Mucosa of descending colon (tissue), 3 donors: ENCODE measurements at regions not wholly inside any gene's neighbourhood (a gene's known extent, or its start where the extent isn't known, plus 50 kb on each side); places are given as distances from the start of the nearest gene placed in this dataset.

Experiments used
- ATAC-seq: fragments of 200-7000 bp; cut with Tn5 transposase; one replicate; pipeline ENCODE4 v1.9.1; 2020; ENCODE audit warnings: mild to moderate bottlenecking, moderate library complexity
- DNase-seq, 3 donors: peaks; one replicate each; pipeline ENCODE4 v3.0.0-alpha.2; 2020
- H3K36me3 ChIP-seq: fragments of 200-600 bp; one replicate; pipeline ENCODE4 v1.8.0; 2021; ENCODE audit warnings: low read depth, mild to moderate bottlenecking
- H3K4me1 ChIP-seq: fragments of 200-600 bp; one replicate; pipeline ENCODE4 v1.8.0; 2021; ENCODE audit warnings: low read depth, mild to moderate bottlenecking
- H3K4me3 ChIP-seq: fragments of 200-600 bp; one replicate; pipeline ENCODE4 v1.8.0; 2021; ENCODE audit warnings: mild to moderate bottlenecking
- H3K9me3 ChIP-seq: fragments of 200-600 bp; one replicate; pipeline ENCODE4 v1.8.0; 2021; ENCODE audit warnings: mild to moderate bottlenecking
- CTCF ChIP-seq: fragments of 200-600 bp; IDR thresholded peaks from one replicate; pipeline ENCODE4 v1.8.0; 2022; ENCODE audit warnings: antibody characterized with exemption, mild to moderate bottlenecking
- intact Hi-C, 2 donors: fragments of 100-400 bp; cut with DNase I in 1 of 2; cut with micrococcal nuclease in 1 of 2; formaldehyde crosslinking; loops; one replicate each; pipeline versions ENCODE4 v1.11.0 to v1.11.1; 2022; cut with DNase I, micrococcal nuclease
- donor health status: DM: no; HTN: no; CAD: no; lungs with moderate emphysema.
- donor health status: DM: no; HTN: no; CAD: no.
- donor health status: DM: no; HTN: yes; CAD: no.

- no peak for TF ChIP-seq CTCF
- no peak overlapping the region for H3K4me3 ChIP-seq
Observed at GRCh38 chr10:3412646-3413045, 240.1 kb upstream of the PITRM1 start.

GRCh38 chr10:3412071-3412582 lies 239.5 kb upstream of the PITRM1 start:
- H3K4me3 ChIP-seq = no peak overlapping the region
- DNase-seq (no peak), ATAC-seq (no peak)
- peaks cover 2% of the 10 kb centered on the region for H3K4me1 ChIP-seq
- no peaks in the 10 kb centered on the region for H3K36me3 ChIP-seq
- TF ChIP-seq CTCF = no peak
- intact Hi-C loops = no loop called here
- H3K9me3 ChIP-seq = no peaks in the 10 kb centered on the region

More at GRCh38 chr10:3412646-3413045, 240.1 kb upstream of the PITRM1 start:
- intact Hi-C loops = no loop called here
- H3K36me3 ChIP-seq = no peaks in the 10 kb centered on the region
- DNase-seq (no peak), ATAC-seq (no peak)
- no peaks in the 10 kb centered on the region for H3K9me3 ChIP-seq
- peaks cover 2% of the 10 kb centered on the region for H3K4me1 ChIP-seq

DNA sequence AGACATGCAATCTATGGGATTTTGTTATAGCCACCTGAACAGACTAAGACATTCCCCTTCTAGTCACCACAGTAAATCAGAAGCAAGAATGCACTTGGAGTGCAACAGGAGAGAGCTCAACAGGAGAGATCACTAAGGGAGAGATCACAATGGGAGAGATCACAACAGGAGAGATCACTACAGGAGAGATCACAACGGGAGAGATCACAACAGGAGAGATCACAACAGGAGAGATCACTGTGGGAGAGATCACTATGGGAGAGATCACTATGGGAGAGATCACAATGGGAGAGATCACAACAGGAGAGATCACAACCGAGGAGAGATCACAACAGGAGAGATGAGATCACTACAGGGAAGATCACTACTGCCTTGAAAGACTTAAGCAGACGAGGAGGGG lies 238.5 kb upstream of the PITRM1 start:
- H3K4me1 ChIP-seq = peaks cover 2% of the 10 kb centered on the region
- intact Hi-C loops = no loop called here
- no peaks in the 10 kb centered on the region for H3K36me3 ChIP-seq
- no peak for TF ChIP-seq CTCF
- H3K4me3 ChIP-seq = no peak overlapping the region
- ATAC-seq (no peak), DNase-seq (no peak)
- no peaks in the 10 kb centered on the region for H3K9me3 ChIP-seq

- peaks cover 2% of the 10 kb centered on the region for H3K4me1 ChIP-seq
- intact Hi-C loops = no loop called here
- DNase-seq (no peak), ATAC-seq (no peak)
- no peaks in the 10 kb centered on the region for H3K9me3 ChIP-seq
- H3K4me3 ChIP-seq = no peak overlapping the region
- no peaks in the 10 kb centered on the region for H3K36me3 ChIP-seq
- no peak for TF ChIP-seq CTCF
Observed at GRCh38 chr10:3409928-3410327, 237.3 kb upstream of the PITRM1 start.

GRCh38 chr10:3408603-3409365 lies 236.2 kb upstream of the PITRM1 start:
- intact Hi-C loops = no loop called here
- H3K36me3 ChIP-seq = no peaks in the 10 kb centered on the region
- no peak overlapping the region for H3K4me3 ChIP-seq
- DNase-seq (no peak), ATAC-seq (peak; percentile 62)
- peaks cover 2% of the 10 kb centered on the region for H3K4me1 ChIP-seq
- no peaks in the 10 kb centered on the region for H3K9me3 ChIP-seq
- TF ChIP-seq CTCF = no peak
